NCI-H69 (cell line): ENCODE measurements at regions not wholly inside any gene's neighbourhood (a gene's known extent, or its start where the extent isn't known, plus 50 kb on each side); places are given as distances from the start of the nearest gene placed in this dataset.

Source experiments
- DNase-seq: peaks from one replicate; lab custom pipeline; 2025; lab: John Stamatoyannopoulos, UW

DNA sequence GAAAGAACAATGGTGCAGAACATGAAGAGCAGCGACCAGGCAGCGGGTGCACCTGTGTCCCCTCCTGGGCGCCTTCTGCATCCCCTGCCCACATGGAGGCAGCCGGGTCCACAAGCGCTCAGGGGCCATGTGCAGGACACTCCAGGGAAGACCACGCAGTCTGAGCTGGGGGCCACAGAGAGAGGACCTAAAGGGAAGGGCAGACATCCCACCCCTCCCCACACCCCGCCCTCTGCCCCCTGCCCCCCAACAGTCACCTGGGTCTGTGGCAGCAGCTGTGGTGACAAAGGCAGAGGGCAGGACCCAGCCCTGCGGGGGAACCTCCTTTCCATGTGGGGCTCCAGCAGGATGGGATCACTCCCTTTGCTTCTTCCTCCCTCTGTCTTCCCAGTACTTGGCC lies 805.7 kb downstream of the CDH9 start:
- DNase-seq = no peak

DNA sequence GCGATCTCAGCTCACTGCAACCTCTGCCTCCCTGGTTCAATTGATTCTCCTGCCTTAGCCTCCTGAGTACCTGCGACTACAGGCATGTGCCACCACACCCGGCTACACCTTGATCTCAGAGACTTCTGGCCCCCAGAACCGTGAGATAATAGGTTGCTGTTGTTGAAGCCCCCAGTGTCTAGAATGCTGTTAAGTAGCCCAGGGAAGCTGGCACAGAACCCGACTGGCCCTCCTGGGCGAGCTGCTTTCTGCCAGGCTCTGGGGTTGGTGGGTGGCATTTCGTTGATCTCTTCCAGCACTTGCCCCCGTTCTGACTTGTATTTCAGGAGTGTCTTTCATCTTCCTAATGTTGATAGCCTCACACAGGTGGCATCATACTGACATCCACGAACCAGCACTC lies 807.1 kb downstream of the CDH9 start:
- DNase-seq = no peak

GRCh38 chr5:26229848-26230247 lies 808.5 kb downstream of the CDH9 start:
- no peak for DNase-seq

- no peak for DNase-seq
These were observed 811.1 kb downstream of the CDH9 start for GRCh38 chr5:26227245-26227644.

DNA sequence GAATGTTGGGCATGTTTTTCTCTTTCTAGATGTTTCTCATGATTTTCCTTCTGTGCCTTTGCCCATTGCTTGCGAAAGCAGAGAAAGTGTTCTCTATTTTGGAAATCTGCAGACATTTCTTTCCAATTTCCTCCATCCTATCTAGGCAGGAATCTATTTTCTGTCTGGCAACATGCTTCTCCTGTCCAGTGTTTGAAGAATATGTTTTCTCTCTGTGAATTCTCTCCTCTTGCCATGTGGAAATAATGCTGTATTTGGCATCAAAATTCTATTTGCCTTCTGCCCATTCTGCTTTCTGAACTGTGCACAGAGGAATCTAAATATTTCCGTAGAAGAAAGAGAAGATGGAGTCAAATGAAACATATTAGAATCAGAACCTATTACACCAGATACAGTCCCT lies 833.3 kb downstream of the CDH9 start:
- DNase-seq = no peak

GRCh38 chr5:26193626-26194025 lies 844.8 kb downstream of the CDH9 start:
- no peak for DNase-seq

- DNase-seq = no peak
These were observed 845.9 kb downstream of the CDH9 start for GRCh38 chr5:26192486-26192885.

DNA sequence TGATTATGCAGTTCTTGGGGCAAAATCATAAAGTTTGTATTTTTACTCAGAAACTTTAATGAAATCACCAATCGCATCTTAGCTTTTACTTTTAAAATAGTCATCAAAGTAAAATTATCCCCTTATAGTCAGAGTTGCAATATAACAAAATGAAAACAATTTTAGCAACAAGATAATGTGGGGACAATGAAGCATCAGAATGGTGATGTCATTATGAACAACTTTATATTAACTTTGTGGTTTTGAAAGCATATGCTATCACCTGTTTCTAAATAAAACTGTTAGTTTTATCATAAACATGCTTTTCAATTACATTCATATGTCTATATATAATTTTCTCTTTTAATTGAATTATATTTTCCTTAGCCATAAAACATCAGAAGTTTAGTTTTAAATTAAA lies 856.8 kb downstream of the CDH9 start:
- no peak for DNase-seq

GRCh38 chr5:26148569-26149107 lies 889.7 kb downstream of the CDH9 start:
- no peak for DNase-seq

- no peak for DNase-seq
These were observed 895.1 kb downstream of the CDH9 start for GRCh38 chr5:26143259-26143658.

GRCh38 chr5:26121338-26121737 lies 917.0 kb downstream of the CDH9 start:
- DNase-seq = peak; percentile 71

DNA sequence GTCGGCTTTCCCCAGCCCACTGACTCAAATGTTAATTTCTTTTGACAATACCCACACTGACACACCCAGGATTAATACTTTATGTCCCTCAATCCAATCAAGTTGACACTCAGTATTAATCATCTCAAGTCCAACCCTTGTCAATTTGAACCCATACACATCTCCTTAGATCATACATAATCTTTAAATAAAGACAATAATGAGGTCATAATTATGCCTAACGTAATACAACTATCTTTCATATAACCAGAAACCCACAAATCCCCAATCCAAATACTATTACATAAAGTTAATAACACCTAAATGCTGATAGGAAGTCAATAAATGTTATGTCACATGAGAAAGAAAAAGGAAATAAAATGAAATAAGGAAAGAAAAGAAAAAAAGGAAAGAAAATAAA lies 934.2 kb downstream of the CDH9 start:
- no peak for DNase-seq

DNA sequence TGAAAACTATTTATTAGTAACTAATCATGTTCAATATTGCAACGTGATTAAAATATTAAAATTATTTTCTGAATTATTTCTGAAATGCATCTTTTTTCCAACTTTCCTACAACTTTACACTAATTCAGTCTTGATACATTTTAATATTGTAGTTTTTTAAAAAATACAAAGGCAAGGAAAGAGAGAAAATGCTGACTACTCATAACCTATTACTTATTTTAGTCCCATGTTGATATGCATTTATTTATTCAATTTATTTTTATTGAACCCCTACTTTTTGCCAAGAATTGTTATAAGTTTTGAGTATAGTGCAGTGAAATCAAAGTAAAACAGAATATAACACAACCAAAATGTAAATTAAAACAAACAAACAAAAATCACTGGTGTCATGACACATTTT lies 978.2 kb downstream of the CDH9 start:
- no peak for DNase-seq

- no peak for DNase-seq
These were observed 983.8 kb downstream of the CDH9 start for GRCh38 chr5:26054594-26054993.

GRCh38 chr5:26034813-26035212 lies 1003.6 kb downstream of the CDH9 start:
- no peak for DNase-seq

DNA sequence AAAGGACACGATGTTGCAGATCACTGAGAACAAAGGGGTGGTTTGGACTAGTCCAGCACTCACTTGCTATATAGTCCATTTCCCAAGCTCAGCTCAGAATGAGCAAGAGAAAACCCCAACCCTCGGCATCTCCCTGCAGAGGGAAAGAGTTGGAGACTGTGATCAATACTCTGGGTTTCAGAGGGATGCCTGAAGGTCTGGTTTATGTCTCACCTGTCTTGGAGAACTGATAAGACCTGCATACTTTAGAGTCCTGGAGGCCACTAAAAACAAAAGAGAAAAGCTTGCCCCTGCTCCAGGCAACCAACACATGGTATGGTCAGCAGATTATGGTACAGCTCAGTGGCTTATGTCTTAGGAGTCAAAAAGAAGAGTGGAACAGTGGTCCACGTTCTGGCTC lies 1006.9 kb downstream of the CDH9 start:
- DNase-seq = no peak

DNA sequence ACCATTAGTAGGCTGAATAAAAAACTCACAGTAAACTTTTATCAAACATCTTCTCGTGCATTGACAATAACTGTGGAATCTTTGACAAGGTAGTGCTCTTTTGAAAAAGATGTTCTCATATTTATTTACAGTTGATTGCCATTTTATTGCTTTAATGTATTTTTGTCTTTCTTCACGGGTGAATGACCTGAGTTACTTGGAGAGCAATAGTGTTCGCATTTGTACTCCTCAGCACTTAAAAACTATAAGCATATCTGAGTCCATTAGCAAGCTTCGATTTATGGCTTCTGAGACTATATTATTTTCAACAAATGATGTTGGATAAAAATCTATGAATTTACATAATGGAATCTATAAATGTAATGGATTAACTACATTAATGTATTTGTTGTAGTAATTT lies 1012.3 kb downstream of the CDH9 start:
- DNase-seq = no peak

DNA sequence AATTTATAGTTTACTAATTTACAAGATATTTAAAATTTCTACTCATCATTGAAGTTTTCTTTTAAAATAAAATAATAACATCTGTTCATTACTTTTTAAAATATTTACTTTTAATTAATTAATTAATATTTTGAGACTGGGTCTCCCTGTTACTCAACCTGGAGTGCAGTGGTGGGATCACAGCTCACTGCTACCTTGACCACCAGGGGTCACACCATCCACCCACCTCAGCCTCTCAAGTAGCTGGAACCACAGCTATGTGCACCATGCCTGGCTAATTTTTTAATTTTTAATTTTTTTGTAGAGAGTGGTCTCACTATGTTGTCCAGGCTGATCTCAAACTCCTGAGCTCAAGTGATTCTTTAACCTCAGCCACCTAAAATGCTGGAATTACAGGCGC lies 1013.6 kb downstream of the CDH9 start:
- peak; percentile 25 for DNase-seq

DNA sequence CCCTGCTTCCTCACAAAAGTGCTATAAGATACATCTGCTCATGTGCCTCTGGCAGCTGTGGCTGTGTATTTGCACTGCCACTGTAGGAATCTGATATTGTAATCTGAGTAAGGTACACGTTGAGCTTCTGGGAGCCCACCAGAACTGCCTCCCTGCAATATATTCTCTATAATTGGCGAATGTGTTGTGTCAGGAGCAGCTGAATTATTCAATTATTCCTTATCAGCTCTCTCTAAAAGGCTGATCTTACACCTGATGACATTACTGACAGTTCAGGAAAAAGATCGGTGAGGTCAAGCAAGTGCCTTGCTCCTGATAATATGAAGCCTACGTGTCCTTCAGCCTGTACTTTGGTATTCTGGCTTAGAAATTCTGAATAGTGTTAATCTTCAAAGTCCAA lies 1015.0 kb downstream of the CDH9 start:
- no peak for DNase-seq

DNA sequence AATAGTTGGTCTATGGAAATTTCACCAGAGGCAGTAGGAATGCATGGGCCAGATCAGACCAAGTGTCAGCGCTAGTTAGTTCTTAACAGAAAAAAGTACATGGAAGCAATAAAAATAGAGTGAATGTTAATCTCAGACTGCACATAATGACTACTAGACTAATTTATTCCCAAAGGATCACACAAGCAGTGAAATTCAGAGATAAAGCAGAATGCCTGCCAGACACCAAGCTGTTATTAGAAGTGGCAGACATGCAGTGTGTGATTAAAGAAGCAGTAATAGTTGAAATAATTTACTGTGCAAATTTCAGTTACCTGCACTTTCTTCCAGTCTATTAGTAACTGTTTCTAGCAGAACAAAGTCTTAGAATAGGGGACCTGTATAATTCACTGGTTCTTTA lies 1024.2 kb downstream of the CDH9 start:
- DNase-seq = no peak

- DNase-seq = no peak
These were observed 1026.3 kb downstream of the CDH9 start for GRCh38 chr5:26012078-26012477.

DNA sequence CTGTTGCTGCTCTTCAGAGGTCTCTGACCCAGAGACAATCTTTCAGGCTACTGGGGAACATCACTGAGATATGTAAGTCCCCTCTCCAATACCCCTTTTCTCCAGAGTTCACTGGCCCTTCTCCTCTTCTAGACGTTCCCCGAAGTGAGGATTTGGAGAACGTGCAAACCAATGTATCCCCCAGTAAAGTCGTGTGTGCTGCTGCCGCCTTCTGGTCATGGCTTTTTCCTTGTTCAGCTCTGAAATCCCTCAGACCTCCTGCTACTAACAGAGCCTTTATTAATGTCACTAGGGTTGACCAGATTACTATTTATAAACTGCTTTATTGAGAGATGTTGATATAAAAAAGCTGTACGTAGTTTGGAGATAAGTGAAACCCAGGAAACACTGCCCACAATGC lies 1028.6 kb downstream of the CDH9 start:
- no peak for DNase-seq

DNA sequence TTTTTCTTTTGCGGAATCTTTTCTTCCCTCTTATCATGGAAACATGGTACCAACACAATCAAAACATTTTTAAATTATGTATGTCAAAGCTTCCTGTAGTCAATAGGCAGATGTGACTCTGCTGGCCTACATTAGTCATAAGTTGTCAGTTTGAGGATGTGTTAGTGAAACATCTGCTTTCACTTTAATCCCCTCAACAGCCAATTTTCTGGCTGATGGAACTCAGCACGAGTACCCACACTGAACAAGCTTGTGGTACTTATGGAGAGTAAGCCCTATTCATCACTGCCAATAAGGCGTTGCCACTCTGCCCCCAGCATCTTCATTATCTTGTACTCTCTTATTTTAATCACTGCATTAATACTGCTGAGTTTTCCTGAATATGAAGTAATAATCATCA lies 1034.4 kb downstream of the CDH9 start:
- DNase-seq = no peak

GRCh38 chr5:25995209-25995608 lies 1043.2 kb downstream of the CDH9 start:
- DNase-seq = no peak

- no peak for DNase-seq
These were observed 1044.7 kb downstream of the CDH9 start for GRCh38 chr5:25993701-25994100.
